SU-DHL-6 (cell line): ENCODE measurements at regions not wholly inside any gene's neighbourhood (a gene's known extent, or its start where the extent isn't known, plus 50 kb on each side); places are given as distances from the start of the nearest gene placed in this dataset.

Experiments used
- H2AFZ ChIP-seq: fragments of 200-600 bp; sonication (generic); 2 replicates; pipeline ENCODE4 v1.6.1; 2014; ENCODE audit warnings: low read depth, mild to moderate bottlenecking, moderate library complexity, mixed read lengths, antibody characterized with exemption, low read length; ENCODE audit not compliant: severe bottlenecking
- H3F3A ChIP-seq: fragments of 200-600 bp; shearing (Covaris generic); 2 replicates; pipeline ENCODE4 v1.6.0; 2016; ENCODE audit warnings: antibody characterized with exemption, mild to moderate bottlenecking; ENCODE audit not compliant: insufficient read depth
- H3K27ac ChIP-seq: fragments of 200-600 bp; sonication (generic); 2 replicates; pipeline ENCODE4 v1.5.1; 2016; ENCODE audit warnings: low read depth, mild to moderate bottlenecking, low read length, moderate library complexity, mixed read lengths
- H3K27me3 ChIP-seq: fragments of 200-600 bp; sonication (generic), shearing (Covaris generic); 2 replicates; pipeline ENCODE4 v1.6.0; 2014; ENCODE audit warnings: mild to moderate bottlenecking, low read length
- H3K36me3 ChIP-seq: fragments of 200-600 bp; sonication (generic); 2 replicates; pipeline ENCODE4 v1.6.1; 2014; ENCODE audit warnings: mild to moderate bottlenecking, low read length, mixed read lengths
- H3K4me2 ChIP-seq: fragments of 300-600, 200-600 bp; shearing (Covaris generic), sonication (generic); 2 replicates; pipeline ENCODE4 v1.6.0; 2014; ENCODE audit warnings: low read length, low read depth, mild to moderate bottlenecking; ENCODE audit not compliant: poor library complexity, severe bottlenecking
- H3K4me3 ChIP-seq: fragments of 200-600 bp; sonication (generic); 2 replicates; pipeline ENCODE4 v1.5.1; 2014; ENCODE audit warnings: antibody characterized with exemption, low read length, mild to moderate bottlenecking, mixed read lengths; ENCODE audit not compliant: insufficient read depth, poor library complexity, severe bottlenecking
- H3K79me2 ChIP-seq: fragments of 200-600 bp; sonication (generic); 2 replicates; pipeline ENCODE4 v1.6.1; 2014; ENCODE audit warnings: mild to moderate bottlenecking, low read length, moderate library complexity; ENCODE audit not compliant: insufficient read depth
- H3K9ac ChIP-seq: fragments of 200-600 bp; sonication (generic); 2 replicates; pipeline ENCODE4 v1.7.0; 2014; ENCODE audit warnings: mild to moderate bottlenecking, low read length
- H3K9me2 ChIP-seq: fragments of 200-600 bp; sonication (generic); replicated peaks from 2 replicates; pipeline ENCODE4 v1.6.1; 2014; ENCODE audit warnings: low read length; ENCODE audit not compliant: insufficient read depth
- H3K9me3 ChIP-seq: fragments of 200-600 bp; sonication (generic); 2 replicates; pipeline ENCODE4 v1.6.1; 2014; ENCODE audit warnings: low read length, mixed read lengths; ENCODE audit not compliant: insufficient read depth
- H4K20me1 ChIP-seq: fragments of 200-600 bp; sonication (generic); 2 replicates; pipeline ENCODE4 v1.6.1; 2014; ENCODE audit warnings: low read depth, mild to moderate bottlenecking, antibody characterized with exemption, low read length, moderate library complexity, mixed read lengths
- EZH2phosphoT487 ChIP-seq: fragments of 200-600 bp; sonication (generic), shearing (Covaris generic); conservative IDR thresholded peaks from 2 replicates; pipeline ENCODE4 v1.6.1; 2018; ENCODE audit warnings: mild to moderate bottlenecking, antibody characterized with exemption, low read length, moderate library complexity, mixed read lengths
- TF ChIP-seq, protein P1 (sequence below): fragments of 200-600 bp; sonication (generic); IDR thresholded peaks from one replicate; pipeline ENCODE4 v1.5.1; 2017; ENCODE audit warnings: antibody characterized with exemption, mild to moderate bottlenecking, low read length, moderate library complexity; ENCODE audit not compliant: insufficient read depth, poor library complexity, severe bottlenecking

DNA sequence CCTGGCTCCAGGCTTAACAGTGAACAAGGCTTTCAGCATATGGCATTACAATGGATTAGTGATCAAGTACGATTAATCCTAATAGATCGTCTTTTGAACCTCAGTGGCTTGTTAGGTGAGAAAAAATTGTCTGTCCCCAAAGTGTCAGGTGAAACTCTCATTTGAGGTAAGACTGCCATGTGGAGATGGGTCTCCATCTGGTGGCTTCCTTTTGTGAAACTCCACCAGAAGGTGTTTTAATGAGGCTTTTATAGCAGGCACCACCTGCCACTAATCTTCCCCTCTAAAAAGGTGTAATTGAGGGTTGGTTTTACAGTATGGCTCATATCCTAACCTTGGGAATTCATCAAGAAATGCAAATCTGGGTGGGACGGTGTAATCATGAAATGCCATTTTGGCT lies 471.1 kb upstream of the MPDZ start:
- Histone ChIP-seq H3K4me3 (no peak overlapping the region), H4K20me1 (no peaks in the 10 kb centered on the region), H3K27ac (no peak overlapping the region), H3K27me3 (no peaks in the 10 kb centered on the region), H3F3A (no peaks in the 10 kb centered on the region), H3K9me3 (no peaks in the 10 kb centered on the region; the same call in 1 of the 2 replicates), H2AFZ (no peak overlapping the region), H3K9me2 (no peaks in the 10 kb centered on the region), H3K4me2 (no peak overlapping the region), H3K36me3 (no peaks in the 10 kb centered on the region), H3K9ac (no peak overlapping the region), H3K79me2 (no peaks in the 10 kb centered on the region)
- no peak for TF ChIP-seq EZH2phosphoT487
- TF ChIP-seq, protein P1, sequence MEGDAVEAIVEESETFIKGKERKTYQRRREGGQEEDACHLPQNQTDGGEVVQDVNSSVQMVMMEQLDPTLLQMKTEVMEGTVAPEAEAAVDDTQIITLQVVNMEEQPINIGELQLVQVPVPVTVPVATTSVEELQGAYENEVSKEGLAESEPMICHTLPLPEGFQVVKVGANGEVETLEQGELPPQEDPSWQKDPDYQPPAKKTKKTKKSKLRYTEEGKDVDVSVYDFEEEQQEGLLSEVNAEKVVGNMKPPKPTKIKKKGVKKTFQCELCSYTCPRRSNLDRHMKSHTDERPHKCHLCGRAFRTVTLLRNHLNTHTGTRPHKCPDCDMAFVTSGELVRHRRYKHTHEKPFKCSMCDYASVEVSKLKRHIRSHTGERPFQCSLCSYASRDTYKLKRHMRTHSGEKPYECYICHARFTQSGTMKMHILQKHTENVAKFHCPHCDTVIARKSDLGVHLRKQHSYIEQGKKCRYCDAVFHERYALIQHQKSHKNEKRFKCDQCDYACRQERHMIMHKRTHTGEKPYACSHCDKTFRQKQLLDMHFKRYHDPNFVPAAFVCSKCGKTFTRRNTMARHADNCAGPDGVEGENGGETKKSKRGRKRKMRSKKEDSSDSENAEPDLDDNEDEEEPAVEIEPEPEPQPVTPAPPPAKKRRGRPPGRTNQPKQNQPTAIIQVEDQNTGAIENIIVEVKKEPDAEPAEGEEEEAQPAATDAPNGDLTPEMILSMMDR = no peak

- Histone ChIP-seq H3K4me2 (no peak overlapping the region), H3K9me3 (no peaks in the 10 kb centered on the region; the same call in 1 of the 2 replicates), H2AFZ (no peak overlapping the region), H3K27ac (no peak overlapping the region), H3K36me3 (no peaks in the 10 kb centered on the region), H3K4me3 (no peak overlapping the region), H3F3A (no peaks in the 10 kb centered on the region), H4K20me1 (no peaks in the 10 kb centered on the region), H3K9ac (no peak overlapping the region), H3K27me3 (no peaks in the 10 kb centered on the region), H3K9me2 (no peaks in the 10 kb centered on the region), H3K79me2 (no peaks in the 10 kb centered on the region)
- TF ChIP-seq, protein P1 = no peak
- TF ChIP-seq EZH2phosphoT487 = no peak
Observed at GRCh38 chr9:13750061-13750460, 470.6 kb upstream of the MPDZ start.

- H3K9me2 ChIP-seq = no peaks in the 10 kb centered on the region
- no peak overlapping the region for H2AFZ ChIP-seq
- no peak overlapping the region for H3K27ac ChIP-seq
- no peaks in the 10 kb centered on the region for H3K9me3 ChIP-seq
- no peak overlapping the region for H3K4me3 ChIP-seq
- H3K36me3 ChIP-seq = no peaks in the 10 kb centered on the region
- H3K9ac ChIP-seq = no peak overlapping the region
- H3F3A ChIP-seq = no peaks in the 10 kb centered on the region
- TF ChIP-seq EZH2phosphoT487 = no peak
- H4K20me1 ChIP-seq = no peaks in the 10 kb centered on the region
- H3K79me2 ChIP-seq = no peaks in the 10 kb centered on the region
- no peaks in the 10 kb centered on the region for H3K27me3 ChIP-seq
- no peak overlapping the region for H3K4me2 ChIP-seq
Observed at GRCh38 chr9:13746876-13747275, 467.4 kb upstream of the MPDZ start.

DNA sequence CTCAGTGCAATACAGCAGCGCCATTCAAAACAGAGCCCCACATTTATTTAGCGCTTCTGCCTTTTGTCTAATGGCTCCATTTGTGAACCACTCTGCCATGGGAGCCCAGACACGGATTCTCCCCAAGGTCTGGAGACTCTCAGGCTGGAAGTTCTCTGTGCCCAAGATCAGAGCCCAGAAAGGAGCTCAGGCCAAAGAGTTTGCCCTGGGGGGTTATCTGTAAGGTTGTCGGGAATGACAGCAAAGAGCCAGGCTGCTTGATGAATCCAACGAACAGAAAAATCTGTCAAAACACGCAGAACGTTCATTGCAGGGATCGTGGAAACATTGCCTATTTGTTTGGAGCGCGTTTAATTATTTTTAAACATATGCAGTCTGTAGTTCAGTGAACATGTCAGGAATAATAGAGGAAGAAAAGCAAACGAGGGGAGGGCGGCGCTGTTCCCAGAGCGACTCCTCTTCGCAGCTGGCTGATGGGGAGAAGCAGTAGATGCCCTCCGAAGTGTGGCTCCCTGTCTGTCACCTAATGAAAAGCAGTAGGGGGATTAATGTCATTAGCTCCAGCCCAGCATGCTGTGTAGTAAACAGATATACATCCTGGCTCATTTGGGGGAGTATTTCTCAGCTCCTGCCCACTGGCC lies 464.9 kb upstream of the MPDZ start:
- no peak overlapping the region for H3K27ac ChIP-seq
- H3K9ac ChIP-seq = no peak overlapping the region
- H3K9me3 ChIP-seq = no peaks in the 10 kb centered on the region
- H4K20me1 ChIP-seq = no peaks in the 10 kb centered on the region
- no peak overlapping the region for H3K4me3 ChIP-seq
- no peaks in the 10 kb centered on the region for H3F3A ChIP-seq
- no peaks in the 10 kb centered on the region for H3K9me2 ChIP-seq
- no peak overlapping the region for H2AFZ ChIP-seq
- no peaks in the 10 kb centered on the region for H3K27me3 ChIP-seq
- TF ChIP-seq, protein P1 = no peak
- TF ChIP-seq EZH2phosphoT487 = no peak
- no peaks in the 10 kb centered on the region for H3K36me3 ChIP-seq
- H3K4me2 ChIP-seq = no peak overlapping the region
- no peaks in the 10 kb centered on the region for H3K79me2 ChIP-seq
